ENCODE measurements at regions not wholly inside any gene's neighbourhood (a gene's known extent, or its start where the extent isn't known, plus 50 kb on each side); places are given as distances from the start of the nearest gene placed in this dataset.

DNA sequence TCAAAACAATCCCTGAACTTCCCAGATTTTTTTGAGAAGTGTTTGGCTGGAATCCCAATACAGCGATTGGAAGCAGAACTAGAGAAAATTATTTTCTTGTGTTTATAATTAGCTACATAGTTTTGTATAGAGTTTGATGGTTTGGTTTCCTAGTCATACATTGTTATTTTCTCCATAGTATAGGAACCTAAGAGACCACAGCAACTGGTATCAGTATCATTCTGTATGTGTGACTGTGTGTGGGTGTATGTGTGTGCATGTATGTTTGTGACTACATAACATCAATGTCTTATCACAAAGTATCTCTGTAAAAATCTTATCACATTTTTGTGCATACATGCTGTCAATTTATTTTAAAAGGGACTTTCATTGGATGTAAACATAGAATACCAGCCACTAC is 780.5 kb downstream of the MRPL39 start:
- TF ChIP-seq CTCF (IDR thresholded peaks at IDR 0.05; ENCODE audit: control insufficient read depth, insufficient read depth, low read depth, low read length, missing control alignments): no peak
- DNase-seq (ENCODE audit: low read depth): no peak
- no peak overlapping the region for H3K4me3 ChIP-seq (ENCODE audit: control insufficient read depth, low read depth, low read length)

DNA sequence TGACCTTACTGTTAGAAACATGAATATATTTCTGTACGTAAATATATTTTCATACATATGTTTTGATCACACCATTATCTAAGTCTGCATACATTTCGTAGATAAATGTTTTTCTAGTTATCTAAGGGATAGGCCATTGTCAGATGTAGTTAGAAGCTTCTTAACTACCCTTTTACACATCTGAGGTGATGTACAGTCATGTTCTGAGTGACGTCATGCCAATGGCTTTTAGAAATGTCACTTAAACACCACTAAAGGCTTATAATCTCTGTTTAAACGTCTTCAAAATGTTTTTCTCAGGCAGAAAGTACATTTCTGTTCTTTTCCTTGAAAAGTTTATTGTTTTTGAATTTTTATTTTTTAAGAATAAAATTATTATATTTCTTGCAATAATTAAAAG is 781.9 kb downstream of the MRPL39 start:
- no peak overlapping the region for H3K4me3 ChIP-seq (ENCODE audit: control insufficient read depth, low read depth, low read length)
- DNase-seq (ENCODE audit: low read depth): no peak
- no peak for TF ChIP-seq CTCF (IDR thresholded peaks at IDR 0.05; ENCODE audit: control insufficient read depth, insufficient read depth, low read depth, low read length, missing control alignments)

DNA sequence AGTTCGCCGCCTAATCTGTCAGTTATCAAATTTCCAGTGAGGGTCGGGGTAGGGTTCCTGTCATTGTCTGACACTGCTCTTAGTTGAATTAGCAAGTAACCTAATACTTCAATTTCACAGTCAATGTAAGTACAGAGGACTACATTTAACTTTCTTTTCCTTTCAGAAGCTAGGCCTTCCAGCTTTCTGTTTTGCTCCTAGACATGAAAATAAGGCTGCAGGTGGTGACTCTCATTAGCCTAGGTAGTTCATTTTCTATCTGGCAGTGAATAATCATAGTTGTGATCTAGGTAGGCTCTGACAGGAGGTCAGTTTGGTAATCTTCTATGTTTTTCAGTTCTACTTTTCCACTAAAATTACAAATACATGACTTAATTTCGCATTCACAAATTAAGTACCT is 783.1 kb downstream of the MRPL39 start:
- H3K4me3 ChIP-seq (ENCODE audit: control insufficient read depth, low read depth, low read length): no peak overlapping the region
- DNase-seq (ENCODE audit: low read depth): no peak
- TF ChIP-seq CTCF (IDR thresholded peaks at IDR 0.05; ENCODE audit: control insufficient read depth, insufficient read depth, low read depth, low read length, missing control alignments): no peak

GRCh38 chr21:24823247-24823646 is 784.0 kb downstream of the MRPL39 start:
- TF ChIP-seq CTCF (IDR thresholded peaks at IDR 0.05; ENCODE audit: control insufficient read depth, insufficient read depth, low read depth, low read length, missing control alignments): no peak
- no peak overlapping the region for H3K4me3 ChIP-seq (ENCODE audit: control insufficient read depth, low read depth, low read length)
- DNase-seq (ENCODE audit: low read depth): no peak

DNA sequence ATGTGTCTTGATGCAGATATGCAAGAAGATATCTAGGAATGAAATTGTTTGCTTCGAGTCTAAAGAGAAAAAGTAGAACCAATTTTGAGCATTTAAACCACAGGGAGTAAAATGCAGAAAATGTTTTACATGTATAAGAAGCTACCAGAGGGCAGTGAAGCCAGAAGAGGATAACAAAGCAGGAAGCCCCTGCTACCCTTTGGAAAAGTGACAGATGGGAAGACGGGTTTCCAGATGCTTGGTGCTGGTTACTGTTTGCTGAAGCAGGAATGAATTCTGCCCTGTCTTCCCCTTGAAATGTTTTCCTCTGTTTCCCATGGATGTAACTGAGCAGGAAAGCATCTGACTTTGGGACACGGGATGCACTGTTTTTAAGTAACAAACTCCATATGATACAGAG is 822.2 kb downstream of the MRPL39 start:
- TF ChIP-seq CTCF (IDR thresholded peaks at IDR 0.05; ENCODE audit: control insufficient read depth, insufficient read depth, low read depth, low read length, missing control alignments): no peak
- DNase-seq (ENCODE audit: low read depth): no peak
- no peak overlapping the region for H3K4me3 ChIP-seq (ENCODE audit: control insufficient read depth, low read depth, low read length)

GRCh38 chr21:24781146-24781545 is 826.1 kb downstream of the MRPL39 start:
- no peak for DNase-seq (ENCODE audit: low read depth)
- TF ChIP-seq CTCF (IDR thresholded peaks at IDR 0.05; ENCODE audit: control insufficient read depth, insufficient read depth, low read depth, low read length, missing control alignments): no peak
- H3K4me3 ChIP-seq (ENCODE audit: control insufficient read depth, low read depth, low read length): no peak overlapping the region

Measured in AG09309 (cell line).